ENCODE measurements at regions not wholly inside any gene's neighbourhood (a gene's known extent, or its start where the extent isn't known, plus 50 kb on each side); places are given as distances from the start of the nearest gene placed in this dataset.

- TF ChIP-seq EP300 (IDR thresholded peaks at IDR 0.05; ENCODE audit: borderline replicate concordance) = no peak
- no peak for TF ChIP-seq REST (IDR thresholded peaks at IDR 0.05; ENCODE audit: low read depth)
- no peak for TF ChIP-seq RAD21 (IDR thresholded peaks at IDR 0.05; ENCODE audit: low read depth)
- TF ChIP-seq CEBPB (IDR thresholded peaks at IDR 0.05) = no peak
- no peak for TF ChIP-seq EGR1 (IDR thresholded peaks at IDR 0.05)
These were observed 175.2 kb upstream of the AFDN start for GRCh38 chr6:167651318-167652041.
